HG02981 (cell line): ENCODE measurements at regions not wholly inside any gene's neighbourhood (a gene's known extent, or its start where the extent isn't known, plus 50 kb on each side); places are given as distances from the start of the nearest gene placed in this dataset.
"Not testable (repeated sequence)": the region's sequence is repeated elsewhere in the genome, so short reads cannot be mapped to it uniquely, and the experiment has no call there.

ENCODE experiments used
- ATAC-seq: cut with Tn5 transposase; IDR thresholded peaks from one replicate; pipeline ENCODE4 v1.9.1; 2021; ENCODE audit warnings: mild to moderate bottlenecking, moderate library complexity; ENCODE audit not compliant: unreplicated experiment

DNA sequence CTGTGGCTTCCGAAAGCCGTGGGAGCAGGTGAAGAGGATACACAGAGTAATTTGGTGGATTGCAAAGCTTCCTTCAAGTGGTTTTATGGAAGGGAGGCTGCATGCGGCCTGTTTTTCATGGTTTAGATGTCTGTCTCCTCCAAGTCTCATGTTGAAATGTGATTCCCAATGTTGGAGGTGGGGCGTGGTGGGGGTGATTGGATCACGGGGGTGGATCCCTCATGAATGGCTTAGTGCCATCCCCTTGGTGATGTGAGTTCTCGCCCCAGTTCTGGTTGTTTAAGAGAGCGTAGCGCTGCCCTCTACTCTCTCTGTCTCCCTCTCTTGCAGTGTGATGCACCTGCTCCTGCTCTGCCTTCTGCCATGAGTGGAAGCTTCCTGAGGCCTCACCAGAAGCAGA lies 247.8 kb upstream of the B3GAT1 start:
- no peak for ATAC-seq

GRCh38 chr11:134658481-134659225 lies 246.6 kb upstream of the B3GAT1 start:
- ATAC-seq: no peak

GRCh38 chr11:134657631-134658030 lies 245.6 kb upstream of the B3GAT1 start:
- no peak for ATAC-seq

DNA sequence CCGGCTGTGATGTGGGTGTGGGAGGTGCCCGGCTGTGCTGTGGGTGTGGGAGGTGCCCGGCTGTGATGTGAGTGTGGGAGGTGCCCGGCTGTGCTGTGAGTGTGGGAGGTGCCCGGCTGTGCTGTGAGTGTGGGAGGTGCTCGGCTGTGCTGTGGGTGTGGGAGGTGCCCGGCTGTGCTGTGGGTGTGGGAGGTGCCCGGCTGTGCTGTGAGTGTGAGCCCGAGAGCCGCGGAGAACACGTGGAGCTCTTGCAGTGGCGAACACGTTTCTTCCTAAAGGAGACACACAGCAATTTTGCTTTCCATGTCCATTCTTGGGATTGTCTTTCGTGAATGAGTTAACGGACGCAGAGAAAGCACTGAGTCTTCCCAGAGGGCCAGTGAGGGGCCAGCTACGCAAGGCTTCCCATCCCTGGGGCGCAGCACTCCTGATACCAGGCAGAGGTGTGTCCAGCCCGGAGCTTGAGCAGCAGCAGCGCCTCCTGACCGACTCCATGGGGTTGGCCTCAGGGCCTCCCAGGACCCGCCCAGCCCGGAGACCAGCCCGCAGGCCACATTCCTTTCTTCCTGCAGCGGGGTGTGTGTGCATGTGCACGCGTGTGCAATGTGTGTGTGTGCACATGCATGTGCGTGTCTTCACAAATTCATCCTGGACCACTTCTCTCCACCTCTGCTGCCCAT lies 245.0 kb upstream of the B3GAT1 start:
- no peak for ATAC-seq

- ATAC-seq: not testable (repeated sequence)
These were observed 244.2 kb upstream of the B3GAT1 start for GRCh38 chr11:134656086-134656840.

GRCh38 chr11:134655189-134655989 lies 243.3 kb upstream of the B3GAT1 start:
- no peak for ATAC-seq

- no peak for ATAC-seq
These were observed 242.3 kb upstream of the B3GAT1 start for GRCh38 chr11:134654161-134654915.

DNA sequence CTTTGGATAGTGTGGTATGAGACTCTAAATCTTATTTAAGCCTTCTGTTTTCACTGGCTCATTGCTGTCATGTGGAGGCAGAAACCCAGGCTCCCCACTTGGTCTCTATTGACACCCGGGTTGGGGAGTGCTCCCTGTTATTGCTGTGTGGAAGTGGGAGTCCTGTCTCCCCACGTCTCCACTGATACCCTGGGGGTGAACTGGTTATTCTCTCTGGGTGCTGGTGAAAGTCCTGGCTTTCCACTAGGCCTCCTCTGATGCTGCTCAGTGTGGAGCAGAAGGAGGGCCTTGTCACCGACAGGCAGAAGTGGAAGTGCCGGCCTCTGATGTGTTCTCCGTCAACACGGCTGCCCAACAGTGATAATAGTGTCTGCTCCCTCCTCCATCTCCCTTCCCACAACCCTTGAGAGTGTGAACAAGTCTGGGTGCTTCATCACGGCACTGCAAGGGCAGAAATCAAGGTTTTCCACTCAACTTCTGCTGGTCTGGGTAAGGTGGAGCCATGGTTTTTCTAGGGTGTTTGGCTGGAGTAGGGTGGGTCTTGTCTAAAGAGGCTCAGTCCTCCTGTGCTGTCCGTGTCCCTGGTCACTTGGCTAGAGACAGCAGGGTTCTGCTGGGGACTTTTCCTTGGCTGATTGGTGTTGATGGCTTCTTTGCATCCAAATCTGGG lies 240.7 kb upstream of the B3GAT1 start:
- no peak for ATAC-seq

GRCh38 chr11:134647066-134647743 lies 235.2 kb upstream of the B3GAT1 start:
- ATAC-seq: no peak

DNA sequence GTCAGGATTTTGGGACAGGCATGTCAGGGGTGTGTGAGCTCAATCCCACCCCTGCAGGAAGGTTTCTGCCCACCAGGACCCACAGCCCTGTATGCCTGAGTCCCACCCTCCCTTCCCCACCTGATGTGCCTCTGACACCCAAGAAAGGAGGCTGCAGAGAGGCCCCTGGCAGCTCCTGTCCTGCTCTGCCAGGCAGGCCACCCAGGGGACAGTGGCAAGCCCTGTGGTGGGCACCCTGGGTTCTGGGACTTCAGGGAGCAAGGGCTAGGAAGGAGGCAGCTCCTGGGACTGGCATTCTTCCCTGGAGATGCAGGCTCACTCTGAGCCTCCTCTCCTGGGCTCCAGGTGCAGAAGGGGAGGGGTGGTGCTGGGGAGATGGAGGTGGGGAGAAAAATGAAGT lies 234.5 kb upstream of the B3GAT1 start:
- ATAC-seq: no peak

DNA sequence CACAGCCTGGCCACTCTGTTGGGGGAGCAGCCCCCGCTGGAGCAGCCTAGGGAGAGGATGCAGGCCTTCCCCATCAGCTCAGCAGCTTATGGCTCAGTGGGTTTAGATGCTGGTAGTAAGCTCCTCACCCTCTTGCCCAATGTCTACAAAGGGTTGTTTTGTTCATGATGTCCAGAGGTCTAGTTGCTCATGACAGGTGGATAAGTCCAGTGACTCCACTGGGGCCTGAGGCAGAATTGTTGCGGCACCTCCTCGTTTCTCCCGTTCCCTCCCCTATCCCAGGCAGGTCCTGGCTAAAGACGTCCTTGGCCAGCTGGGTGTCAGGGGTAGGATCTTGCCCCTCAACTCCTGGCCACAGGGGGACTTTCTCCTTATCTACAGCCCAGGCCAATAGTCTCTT lies 233.5 kb upstream of the B3GAT1 start:
- no peak for ATAC-seq

GRCh38 chr11:134644476-134645456 lies 232.7 kb upstream of the B3GAT1 start:
- ATAC-seq: no peak

GRCh38 chr11:134643115-134644012 lies 231.3 kb upstream of the B3GAT1 start:
- no peak for ATAC-seq

DNA sequence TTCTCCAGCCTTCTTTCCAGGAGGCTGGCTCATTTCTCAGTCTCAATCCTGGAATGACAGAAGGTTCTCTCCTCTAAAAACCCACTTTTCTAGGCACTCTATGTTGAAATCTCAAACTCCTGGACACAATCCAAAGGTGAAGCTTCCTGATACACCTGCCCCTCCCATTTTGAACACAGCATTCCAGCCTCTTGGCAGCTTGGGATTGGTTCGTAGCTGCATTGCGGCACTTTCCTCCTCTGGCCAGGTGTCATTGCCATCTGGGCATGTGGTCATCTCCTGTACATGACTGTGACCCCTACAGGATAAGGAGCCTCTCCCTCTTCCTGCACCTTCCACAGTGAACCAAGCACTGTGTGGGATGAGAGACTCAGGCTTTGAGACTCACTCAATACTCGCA lies 230.2 kb upstream of the B3GAT1 start:
- no peak for ATAC-seq

DNA sequence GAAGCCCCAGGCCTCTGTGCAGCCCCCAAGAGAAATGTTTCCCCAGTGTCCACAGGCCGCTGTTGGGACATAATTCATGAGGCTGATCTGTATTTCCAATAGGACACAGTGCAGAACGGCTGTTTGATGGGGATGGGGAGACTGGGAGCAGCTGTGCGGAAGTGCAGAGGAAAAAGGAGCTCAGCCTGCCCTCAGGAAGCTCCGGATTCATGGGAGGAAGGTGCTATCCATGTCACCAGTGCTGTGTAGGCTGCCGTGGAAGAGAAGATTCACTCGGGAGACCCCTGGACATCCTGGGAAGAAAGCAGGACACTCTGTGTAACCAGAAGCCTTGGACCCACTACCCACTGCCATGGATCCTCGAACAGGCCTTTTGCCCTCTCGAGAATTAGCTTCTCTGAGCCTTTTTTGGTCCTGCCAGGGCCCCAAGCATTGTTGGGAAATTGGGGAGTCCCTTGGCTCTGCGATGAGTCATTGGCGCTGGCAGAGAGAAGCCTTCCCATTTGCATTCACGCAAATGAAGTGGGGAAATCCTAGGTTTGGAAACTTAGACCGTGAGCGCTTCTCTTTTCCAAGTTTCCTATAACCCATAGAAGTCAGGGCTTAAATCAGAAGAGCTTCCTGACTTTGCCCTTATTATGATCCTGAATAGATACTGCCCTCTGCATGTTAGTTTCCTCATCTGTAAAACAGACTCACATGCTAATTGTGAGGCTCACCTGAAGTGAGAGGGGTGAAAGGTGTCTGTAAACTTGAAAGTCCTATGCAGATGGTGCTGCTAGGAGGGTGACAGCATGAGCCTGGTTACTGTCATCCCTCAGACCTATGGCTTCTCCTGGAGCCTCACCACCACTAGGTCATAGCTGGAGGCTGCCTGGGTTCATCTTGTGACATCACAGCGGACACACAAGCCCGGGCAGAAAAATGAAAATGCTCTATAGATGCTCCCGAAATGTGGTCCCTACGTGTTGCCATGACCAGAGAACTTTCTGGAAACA lies 229.2 kb upstream of the B3GAT1 start:
- ATAC-seq: no peak

DNA sequence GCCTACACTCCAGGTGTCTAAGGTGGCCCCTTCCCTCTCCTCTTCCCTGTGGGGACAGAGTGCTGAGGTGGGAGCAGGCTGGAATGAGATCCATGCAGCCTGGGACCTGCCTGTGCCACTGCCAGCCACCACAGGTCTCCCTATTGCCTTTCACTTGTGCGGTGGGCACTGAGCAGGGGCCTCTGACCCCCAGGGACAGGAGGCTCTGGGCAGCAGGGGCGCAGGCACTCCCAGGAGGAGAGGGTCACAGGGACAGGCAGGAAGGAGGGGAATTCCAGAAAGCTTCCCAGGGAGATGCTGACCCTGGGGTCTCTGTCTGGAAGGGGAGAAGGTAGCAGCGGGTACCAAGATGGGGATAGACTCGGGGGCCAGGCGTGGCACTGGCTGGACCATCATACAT lies 228.5 kb upstream of the B3GAT1 start:
- no peak for ATAC-seq
